Ishikawa (cell line): ENCODE measurements at regions not wholly inside any gene's neighbourhood (a gene's known extent, or its start where the extent isn't known, plus 50 kb on each side); places are given as distances from the start of the nearest gene placed in this dataset.

Experiments
- CREB1 ChIP-seq: IDR thresholded peaks from 2 replicates; pipeline ENCODE4 v1.6.1; 2012; ENCODE audit warnings: low read depth
- EGR1 ChIP-seq: IDR thresholded peaks from 2 replicates; pipeline ENCODE4 v1.6.1; 2012
- EP300 ChIP-seq: IDR thresholded peaks from 2 replicates; pipeline ENCODE4 v1.6.1; 2012; ENCODE audit warnings: borderline replicate concordance
- MAX ChIP-seq: IDR thresholded peaks from 2 replicates; pipeline ENCODE4 v1.6.1; 2012
- NFIC ChIP-seq: IDR thresholded peaks from 2 replicates; pipeline ENCODE4 v1.6.1; 2012
- REST ChIP-seq: IDR thresholded peaks from 2 replicates; pipeline ENCODE4 v1.6.1; 2012; ENCODE audit warnings: low read depth, mild to moderate bottlenecking
- TAF1 ChIP-seq: IDR thresholded peaks from 2 replicates; pipeline ENCODE4 v1.6.1; 2012; ENCODE audit warnings: low read depth, mild to moderate bottlenecking
- YY1 ChIP-seq: IDR thresholded peaks from 2 replicates; pipeline ENCODE4 v1.6.1; 2012; ENCODE audit warnings: low read depth
- ZBTB7A ChIP-seq: IDR thresholded peaks from 2 replicates; pipeline ENCODE4 v1.6.1; 2012; ENCODE audit warnings: low read depth

GRCh38 chr2:4181062-4181461, 477.7 kb downstream of the DCDC2C start:
- TF ChIP-seq ZBTB7A (no peak), TAF1 (no peak), REST (no peak), EP300 (no peak), CREB1 (no peak), MAX (no peak), EGR1 (no peak), YY1 (no peak), NFIC (no peak)
